Activated CD8-positive, alpha-beta memory T cell treated with anti-CD3 and anti-CD28 coated beads for 36 hours (primary cell): ENCODE measurements at regions not wholly inside any gene's neighbourhood (a gene's known extent, or its start where the extent isn't known, plus 50 kb on each side); places are given as distances from the start of the nearest gene placed in this dataset.

Experiments used
- CTCF ChIA-PET: fragments of 350-600 bp; sonication (Branson Sonifier 250); formaldehyde crosslinking; loops from one replicate; lab custom pipeline; 2021; ENCODE audit warnings: antibody characterized with exemption; lab: Charles Lee
- POLR2A ChIA-PET: fragments of 350-600 bp; sonication (Branson Sonifier 250); formaldehyde crosslinking; loops from one replicate; lab custom pipeline; 2021; ENCODE audit warnings: antibody characterized with exemption; lab: Charles Lee

GRCh38 chr9:126081746-126082145, 244.9 kb upstream of the MVB12B start:
- POLR2A ChIA-PET: no interaction called here
- CTCF ChIA-PET: no interaction called here

GRCh38 chr9:126084008-126084407, 242.6 kb upstream of the MVB12B start:
- ChIA-PET CTCF (no interaction called here), POLR2A (no interaction called here)

GRCh38 chr9:126084696-126085095, 241.9 kb upstream of the MVB12B start:
- POLR2A ChIA-PET: no interaction called here
- CTCF ChIA-PET: no interaction called here

- CTCF ChIA-PET: no interaction called here
Measured at GRCh38 chr9:126085170-126085569, 241.5 kb upstream of the MVB12B start.

GRCh38 chr9:126088336-126088735, 238.3 kb upstream of the MVB12B start:
- ChIA-PET CTCF (no interaction called here), POLR2A (no interaction called here)

More at GRCh38 chr9:126085170-126085569, 241.5 kb upstream of the MVB12B start:
- POLR2A ChIA-PET: no interaction called here

- ChIA-PET POLR2A (no interaction called here), CTCF (no interaction called here)
Measured at GRCh38 chr9:126089789-126090188, 236.8 kb upstream of the MVB12B start.

- ChIA-PET POLR2A (no interaction called here), CTCF (no interaction called here)
Measured at GRCh38 chr9:126093771-126094170, 232.9 kb upstream of the MVB12B start.

- POLR2A ChIA-PET: no interaction called here
- CTCF ChIA-PET: no interaction called here
Measured at GRCh38 chr9:126095546-126096190, 231.0 kb upstream of the MVB12B start.

GRCh38 chr9:126096340-126096739, 230.3 kb upstream of the MVB12B start:
- CTCF ChIA-PET: no interaction called here
- POLR2A ChIA-PET: no interaction called here

- POLR2A ChIA-PET: no interaction called here
- CTCF ChIA-PET: no interaction called here
Measured at GRCh38 chr9:126097679-126098078, 228.9 kb upstream of the MVB12B start.

- CTCF ChIA-PET: no interaction called here
- POLR2A ChIA-PET: no interaction called here
Measured at GRCh38 chr9:126106404-126106803, 220.2 kb upstream of the MVB12B start.

GRCh38 chr9:126107693-126108092, 218.9 kb upstream of the MVB12B start:
- POLR2A ChIA-PET: no interaction called here
- CTCF ChIA-PET: no interaction called here

- CTCF ChIA-PET: no interaction called here
Measured at GRCh38 chr9:126108240-126108639, 218.4 kb upstream of the MVB12B start.

GRCh38 chr9:126109575-126109974, 217.1 kb upstream of the MVB12B start:
- POLR2A ChIA-PET: no interaction called here

More at GRCh38 chr9:126108240-126108639, 218.4 kb upstream of the MVB12B start:
- POLR2A ChIA-PET: no interaction called here

GRCh38 chr9:126111556-126111955, 215.1 kb upstream of the MVB12B start:
- POLR2A ChIA-PET: no interaction called here

More at GRCh38 chr9:126109575-126109974, 217.1 kb upstream of the MVB12B start:
- CTCF ChIA-PET: no interaction called here

GRCh38 chr9:126112135-126112720, 214.4 kb upstream of the MVB12B start:
- ChIA-PET POLR2A (no interaction called here), CTCF (no interaction called here)

More at GRCh38 chr9:126111556-126111955, 215.1 kb upstream of the MVB12B start:
- CTCF ChIA-PET: no interaction called here

GRCh38 chr9:126113176-126113575, 213.5 kb upstream of the MVB12B start:
- CTCF ChIA-PET: no interaction called here
- POLR2A ChIA-PET: no interaction called here

- ChIA-PET CTCF (no interaction called here), POLR2A (no interaction called here)
Measured at GRCh38 chr9:126113756-126114408, 212.7 kb upstream of the MVB12B start.

- ChIA-PET CTCF (no interaction called here), POLR2A (no interaction called here)
Measured at GRCh38 chr9:126114409-126114760, 212.2 kb upstream of the MVB12B start.

GRCh38 chr9:126114850-126115460, 211.7 kb upstream of the MVB12B start:
- POLR2A ChIA-PET: no interaction called here
- CTCF ChIA-PET: no interaction called here
